SK-N-SH treated with all-trans-retinoic acid at 6 μM for 48 hours (cell line): ENCODE measurements at regions not wholly inside any gene's neighbourhood (a gene's known extent, or its start where the extent isn't known, plus 50 kb on each side); places are given as distances from the start of the nearest gene placed in this dataset.

Experiments
- ATAC-seq: fragments of 200-7000 bp; cut with Tn5 transposase; 3 replicates; pipeline ENCODE4 v1.9.1; 2020; ENCODE audit warnings: mild to moderate bottlenecking, moderate library complexity
- ARNTL ChIP-seq: fragments of 450-650 bp; formaldehyde crosslinking; IDR thresholded peaks from 2 replicates; pipeline ENCODE4 v1.5.0; 2020; ENCODE audit warnings: low read depth, mild to moderate bottlenecking, moderate library complexity, borderline replicate concordance
- BACH2 ChIP-seq: fragments of 250-450 bp; sonication (Bioruptor Pico); IDR thresholded peaks from 2 replicates; pipeline ENCODE4 v1.9.0; 2021; ENCODE audit warnings: mild to moderate bottlenecking, borderline replicate concordance
- CSDC2 ChIP-seq: fragments of 250-450 bp; sonication (Bioruptor Pico); IDR thresholded peaks from 2 replicates; pipeline ENCODE4 v1.5.0; 2020; ENCODE audit warnings: mild to moderate bottlenecking, moderate library complexity
- ESRRG ChIP-seq: fragments of 250-450 bp; sonication (Bioruptor Pico); IDR thresholded peaks from 2 replicates; pipeline ENCODE4 v1.6.1; 2021; ENCODE audit warnings: mild to moderate bottlenecking
- GLIS3 ChIP-seq: fragments of 250-450 bp; sonication (Bioruptor Pico); IDR thresholded peaks from 2 replicates; pipeline ENCODE4 v1.5.0; 2020; ENCODE audit warnings: mild to moderate bottlenecking, moderate library complexity
- ISL1 ChIP-seq: fragments of 250-450 bp; sonication (Bioruptor Pico); IDR thresholded peaks from 2 replicates; pipeline ENCODE4 v2.1.2; 2022; ENCODE audit warnings: mild to moderate bottlenecking, moderate library complexity
- OSR1 ChIP-seq: fragments of 250-450 bp; sonication (Bioruptor Pico); IDR thresholded peaks from 2 replicates; pipeline ENCODE4 v1.8.0; 2022; ENCODE audit warnings: moderate library complexity, mild to moderate bottlenecking, inconsistent platforms
- RARB ChIP-seq: fragments of 250-450 bp; sonication (Bioruptor Pico); IDR thresholded peaks from 2 replicates; pipeline ENCODE4 v1.8.0; 2021; ENCODE audit warnings: mild to moderate bottlenecking, moderate library complexity
- SNAI2 ChIP-seq: fragments of 250-450 bp; sonication (Bioruptor Pico); IDR thresholded peaks from 2 replicates; pipeline ENCODE4 v1.5.0; 2020; ENCODE audit warnings: mild to moderate bottlenecking, moderate library complexity
- TCF4 ChIP-seq: fragments of 250-450 bp; sonication (Bioruptor Pico); IDR thresholded peaks from 2 replicates; pipeline ENCODE4 v1.8.0; 2021; ENCODE audit warnings: mild to moderate bottlenecking, moderate library complexity, borderline replicate concordance
- TOX ChIP-seq: fragments of 250-450 bp; sonication (Bioruptor Pico); IDR thresholded peaks from 2 replicates; pipeline ENCODE4 v1.8.0; 2021; ENCODE audit warnings: mild to moderate bottlenecking, moderate library complexity, borderline replicate concordance
- ZC3H10 ChIP-seq: fragments of 250-450 bp; sonication (Bioruptor Pico); IDR thresholded peaks from 2 replicates; pipeline ENCODE4 v1.5.1; 2021; ENCODE audit warnings: mild to moderate bottlenecking, moderate library complexity
- ZFP3 ChIP-seq: fragments of 250-450 bp; sonication (Bioruptor Pico); IDR thresholded peaks from 2 replicates; pipeline ENCODE4 v1.5.0; 2020; ENCODE audit warnings: mild to moderate bottlenecking, moderate library complexity
- ZFP30 ChIP-seq: fragments of 450-650 bp; formaldehyde crosslinking; IDR thresholded peaks from 2 replicates; pipeline ENCODE4 v1.5.0; 2022; ENCODE audit warnings: mild to moderate bottlenecking, moderate library complexity
- ZNF70 ChIP-seq: fragments of 450-650 bp; formaldehyde crosslinking; IDR thresholded peaks from 2 replicates; pipeline ENCODE4 v1.5.0; 2020; ENCODE audit warnings: mild to moderate bottlenecking, moderate library complexity
- ZNF8 ChIP-seq: fragments of 450-650 bp; formaldehyde crosslinking; IDR thresholded peaks from 2 replicates; pipeline ENCODE4 v1.5.0; 2020; ENCODE audit warnings: mild to moderate bottlenecking, moderate library complexity
- TF ChIP-seq, protein P1 (sequence below): fragments of 250-450 bp; sonication (Bioruptor Pico); IDR thresholded peaks from 2 replicates; pipeline ENCODE4 v1.8.0; 2020; ENCODE audit warnings: mild to moderate bottlenecking, moderate library complexity, borderline replicate concordance
- TF ChIP-seq, protein P2 (sequence below): fragments of 250-450 bp; sonication (Bioruptor Pico); IDR thresholded peaks from 2 replicates; pipeline ENCODE4 v1.5.1; 2021; ENCODE audit warnings: mild to moderate bottlenecking, moderate library complexity
- TF ChIP-seq, protein P3 (sequence below): fragments of 250-450 bp; sonication (Bioruptor Pico); IDR thresholded peaks from 2 replicates; pipeline ENCODE4 v1.5.0; 2020; ENCODE audit warnings: mild to moderate bottlenecking, moderate library complexity
- TF ChIP-seq, protein P4 (sequence below): fragments of 250-450 bp; sonication (Bioruptor Pico); IDR thresholded peaks from 2 replicates; pipeline ENCODE4 v1.8.0; 2021; ENCODE audit warnings: low read depth, mild to moderate bottlenecking, moderate library complexity, borderline replicate concordance

DNA sequence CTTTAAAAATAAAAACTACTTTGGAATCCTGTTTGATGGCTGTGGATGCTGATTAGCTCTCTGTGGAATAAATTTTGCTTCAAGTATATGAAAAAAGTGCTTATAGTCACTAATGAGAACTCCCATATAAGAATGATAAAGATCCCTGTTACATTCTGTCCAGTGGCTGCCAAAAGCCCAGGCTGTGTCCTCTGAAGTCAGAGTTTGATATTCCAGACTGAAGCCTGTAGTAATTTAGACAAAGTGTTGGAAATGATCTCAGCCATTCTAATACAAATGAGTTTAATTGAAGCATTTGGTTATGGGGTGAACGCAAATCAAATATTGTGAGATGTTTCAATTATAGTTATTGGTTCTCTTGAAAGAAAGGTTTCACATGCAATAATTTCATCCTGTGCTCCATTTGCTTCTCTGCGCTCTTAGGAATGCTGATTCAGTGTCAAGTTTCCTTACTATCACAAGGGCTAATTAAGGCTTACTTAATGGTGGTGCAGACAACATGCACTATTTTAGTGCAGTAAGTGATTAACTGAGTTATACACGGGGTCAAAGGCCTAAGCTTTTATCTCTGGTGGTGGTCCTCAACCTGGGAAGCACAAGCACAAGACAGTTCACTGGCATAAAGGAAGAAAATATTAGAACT, 867.6 kb downstream of the SORCS1 start:
- ATAC-seq, result no peak
- TF ChIP-seq ESRRG (no peak), CSDC2 (no peak), BACH2 (CRISPR knock-in tag) (no peak), TOX (no peak), ZFP30 (no peak)
- TF ChIP-seq, protein P1, sequence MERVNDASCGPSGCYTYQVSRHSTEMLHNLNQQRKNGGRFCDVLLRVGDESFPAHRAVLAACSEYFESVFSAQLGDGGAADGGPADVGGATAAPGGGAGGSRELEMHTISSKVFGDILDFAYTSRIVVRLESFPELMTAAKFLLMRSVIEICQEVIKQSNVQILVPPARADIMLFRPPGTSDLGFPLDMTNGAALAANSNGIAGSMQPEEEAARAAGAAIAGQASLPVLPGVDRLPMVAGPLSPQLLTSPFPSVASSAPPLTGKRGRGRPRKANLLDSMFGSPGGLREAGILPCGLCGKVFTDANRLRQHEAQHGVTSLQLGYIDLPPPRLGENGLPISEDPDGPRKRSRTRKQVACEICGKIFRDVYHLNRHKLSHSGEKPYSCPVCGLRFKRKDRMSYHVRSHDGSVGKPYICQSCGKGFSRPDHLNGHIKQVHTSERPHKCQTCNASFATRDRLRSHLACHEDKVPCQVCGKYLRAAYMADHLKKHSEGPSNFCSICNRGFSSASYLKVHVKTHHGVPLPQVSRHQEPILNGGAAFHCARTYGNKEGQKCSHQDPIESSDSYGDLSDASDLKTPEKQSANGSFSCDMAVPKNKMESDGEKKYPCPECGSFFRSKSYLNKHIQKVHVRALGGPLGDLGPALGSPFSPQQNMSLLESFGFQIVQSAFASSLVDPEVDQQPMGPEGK, result no peak

DNA sequence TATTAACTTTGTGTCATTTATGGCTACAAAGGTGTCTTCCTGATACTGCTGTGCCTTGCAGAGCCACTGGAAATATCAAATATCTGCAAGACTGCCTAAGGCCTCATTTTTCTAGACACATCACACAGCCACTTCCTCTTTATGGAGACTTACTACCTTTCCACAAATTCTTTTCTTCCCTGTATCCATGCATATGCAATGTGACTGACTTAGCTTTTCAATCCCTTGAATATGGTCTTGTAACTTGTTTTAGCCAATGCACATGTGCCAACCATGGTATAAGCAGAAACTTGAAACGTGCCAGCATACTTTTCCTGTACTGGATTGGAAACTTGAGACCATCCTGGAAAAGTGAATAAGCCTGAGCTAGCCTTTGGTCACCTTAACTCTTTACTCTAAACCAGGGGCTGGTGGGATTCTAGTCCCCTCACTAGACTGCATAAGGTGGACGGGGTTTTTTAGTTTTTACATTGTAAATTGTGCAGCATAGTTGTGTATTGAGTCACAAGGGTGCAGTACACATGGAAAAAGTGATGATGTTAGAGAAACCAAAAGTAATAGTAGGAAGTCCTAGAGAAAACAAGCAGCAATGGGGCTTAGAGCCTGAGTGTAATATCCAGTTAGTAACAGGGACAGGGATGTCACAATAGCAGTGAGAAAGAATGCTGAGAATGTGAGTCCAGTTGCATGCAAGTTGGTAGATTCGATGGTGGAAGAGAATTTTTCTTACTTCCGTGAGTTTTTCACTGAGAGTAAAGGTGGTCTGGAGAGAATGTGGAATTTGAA, 879.5 kb downstream of the SORCS1 start:
- TF ChIP-seq ZFP3 (CRISPR knock-in tag) (no peak), TOX (no peak), TCF4 (no peak), ZNF8 (no peak), ZFP30 (no peak), RARB (CRISPR knock-in tag) (no peak), BACH2 (CRISPR knock-in tag) (no peak), ISL1 (CRISPR knock-in tag) (no peak), OSR1 (CRISPR knock-in tag) (no peak), CSDC2 (no peak), ESRRG (no peak), ARNTL (CRISPR knock-in tag) (no peak), GLIS3 (CRISPR knock-in tag) (no peak), SNAI2 (CRISPR knock-in tag) (no peak), ZNF70 (CRISPR knock-in tag) (no peak), ZC3H10 (no peak)
- TF ChIP-seq, protein P2, sequence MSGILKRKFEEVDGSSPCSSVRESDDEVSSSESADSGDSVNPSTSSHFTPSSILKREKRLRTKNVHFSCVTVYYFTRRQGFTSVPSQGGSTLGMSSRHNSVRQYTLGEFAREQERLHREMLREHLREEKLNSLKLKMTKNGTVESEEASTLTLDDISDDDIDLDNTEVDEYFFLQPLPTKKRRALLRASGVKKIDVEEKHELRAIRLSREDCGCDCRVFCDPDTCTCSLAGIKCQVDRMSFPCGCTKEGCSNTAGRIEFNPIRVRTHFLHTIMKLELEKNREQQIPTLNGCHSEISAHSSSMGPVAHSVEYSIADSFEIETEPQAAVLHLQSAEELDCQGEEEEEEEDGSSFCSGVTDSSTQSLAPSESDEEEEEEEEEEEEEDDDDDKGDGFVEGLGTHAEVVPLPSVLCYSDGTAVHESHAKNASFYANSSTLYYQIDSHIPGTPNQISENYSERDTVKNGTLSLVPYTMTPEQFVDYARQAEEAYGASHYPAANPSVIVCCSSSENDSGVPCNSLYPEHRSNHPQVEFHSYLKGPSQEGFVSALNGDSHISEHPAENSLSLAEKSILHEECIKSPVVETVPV, result no peak
- TF ChIP-seq, protein P3, sequence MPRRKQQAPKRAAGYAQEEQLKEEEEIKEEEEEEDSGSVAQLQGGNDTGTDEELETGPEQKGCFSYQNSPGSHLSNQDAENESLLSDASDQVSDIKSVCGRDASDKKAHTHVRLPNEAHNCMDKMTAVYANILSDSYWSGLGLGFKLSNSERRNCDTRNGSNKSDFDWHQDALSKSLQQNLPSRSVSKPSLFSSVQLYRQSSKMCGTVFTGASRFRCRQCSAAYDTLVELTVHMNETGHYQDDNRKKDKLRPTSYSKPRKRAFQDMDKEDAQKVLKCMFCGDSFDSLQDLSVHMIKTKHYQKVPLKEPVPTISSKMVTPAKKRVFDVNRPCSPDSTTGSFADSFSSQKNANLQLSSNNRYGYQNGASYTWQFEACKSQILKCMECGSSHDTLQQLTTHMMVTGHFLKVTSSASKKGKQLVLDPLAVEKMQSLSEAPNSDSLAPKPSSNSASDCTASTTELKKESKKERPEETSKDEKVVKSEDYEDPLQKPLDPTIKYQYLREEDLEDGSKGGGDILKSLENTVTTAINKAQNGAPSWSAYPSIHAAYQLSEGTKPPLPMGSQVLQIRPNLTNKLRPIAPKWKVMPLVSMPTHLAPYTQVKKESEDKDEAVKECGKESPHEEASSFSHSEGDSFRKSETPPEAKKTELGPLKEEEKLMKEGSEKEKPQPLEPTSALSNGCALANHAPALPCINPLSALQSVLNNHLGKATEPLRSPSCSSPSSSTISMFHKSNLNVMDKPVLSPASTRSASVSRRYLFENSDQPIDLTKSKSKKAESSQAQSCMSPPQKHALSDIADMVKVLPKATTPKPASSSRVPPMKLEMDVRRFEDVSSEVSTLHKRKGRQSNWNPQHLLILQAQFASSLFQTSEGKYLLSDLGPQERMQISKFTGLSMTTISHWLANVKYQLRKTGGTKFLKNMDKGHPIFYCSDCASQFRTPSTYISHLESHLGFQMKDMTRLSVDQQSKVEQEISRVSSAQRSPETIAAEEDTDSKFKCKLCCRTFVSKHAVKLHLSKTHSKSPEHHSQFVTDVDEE (CRISPR knock-in tag), result no peak
- TF ChIP-seq, protein P4, sequence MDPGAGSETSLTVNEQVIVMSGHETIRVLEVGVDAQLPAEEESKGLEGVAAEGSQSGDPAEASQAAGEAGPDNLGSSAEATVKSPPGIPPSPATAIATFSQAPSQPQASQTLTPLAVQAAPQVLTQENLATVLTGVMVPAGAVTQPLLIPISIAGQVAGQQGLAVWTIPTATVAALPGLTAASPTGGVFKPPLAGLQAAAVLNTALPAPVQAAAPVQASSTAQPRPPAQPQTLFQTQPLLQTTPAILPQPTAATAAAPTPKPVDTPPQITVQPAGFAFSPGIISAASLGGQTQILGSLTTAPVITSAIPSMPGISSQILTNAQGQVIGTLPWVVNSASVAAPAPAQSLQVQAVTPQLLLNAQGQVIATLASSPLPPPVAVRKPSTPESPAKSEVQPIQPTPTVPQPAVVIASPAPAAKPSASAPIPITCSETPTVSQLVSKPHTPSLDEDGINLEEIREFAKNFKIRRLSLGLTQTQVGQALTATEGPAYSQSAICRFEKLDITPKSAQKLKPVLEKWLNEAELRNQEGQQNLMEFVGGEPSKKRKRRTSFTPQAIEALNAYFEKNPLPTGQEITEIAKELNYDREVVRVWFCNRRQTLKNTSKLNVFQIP (CRISPR knock-in tag), result no peak
- TF ChIP-seq, protein P1, result no peak
- no peak for ATAC-seq

DNA sequence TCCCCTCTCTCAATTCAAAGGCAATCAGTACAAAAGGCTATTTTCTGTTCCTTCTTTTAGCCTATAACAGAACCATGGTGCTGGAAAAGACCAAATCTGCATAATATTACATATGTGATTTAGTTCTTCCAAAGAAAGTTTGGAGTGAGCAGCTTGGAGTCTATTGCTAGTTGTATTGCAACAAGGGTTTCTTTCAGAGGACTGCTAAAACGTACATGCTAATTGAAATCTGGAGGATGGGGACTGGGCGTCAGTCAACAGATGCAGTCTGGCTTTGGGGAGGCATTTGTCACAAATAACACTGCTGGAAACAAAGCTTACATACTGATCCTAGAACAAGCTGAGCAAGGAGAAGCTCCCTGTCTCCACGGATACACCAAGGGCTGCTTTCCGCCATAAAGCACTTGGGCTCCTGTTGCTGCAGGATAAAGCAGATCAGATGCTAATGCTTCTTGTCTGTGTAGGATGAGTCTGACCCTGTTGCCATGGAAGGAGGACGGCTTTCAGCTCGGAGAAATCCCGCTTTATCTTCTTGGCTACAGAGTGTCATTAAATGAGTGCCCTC, 883.5 kb downstream of the SORCS1 start:
- ATAC-seq, result no peak
- TF ChIP-seq ZFP30 (no peak), ZNF70 (CRISPR knock-in tag) (no peak), CSDC2 (no peak), SNAI2 (CRISPR knock-in tag) (no peak), BACH2 (CRISPR knock-in tag) (no peak), GLIS3 (CRISPR knock-in tag) (no peak)
- TF ChIP-seq, protein P4 (CRISPR knock-in tag), result no peak
- TF ChIP-seq, protein P3 (CRISPR knock-in tag), result no peak
